NB4 (cell line): ENCODE measurements at regions not wholly inside any gene's neighbourhood (a gene's known extent, or its start where the extent isn't known, plus 50 kb on each side); places are given as distances from the start of the nearest gene placed in this dataset.

ENCODE experiments used
- POLR2A ChIP-seq: IDR thresholded peaks from 2 replicates; pipeline ENCODE4 v1.6.1; 2011; ENCODE audit warnings: mild to moderate bottlenecking; ENCODE audit not compliant: insufficient read length; ENCODE audit errors: extremely low read depth
- TF ChIP-seq, protein P1 (sequence below): IDR thresholded peaks from one replicate; pipeline ENCODE4 v1.5.1; 2012; ENCODE audit warnings: low read depth, low read length
- TF ChIP-seq, protein P2 (sequence below): IDR thresholded peaks from 2 replicates; pipeline ENCODE4 v1.6.1; 2011; ENCODE audit warnings: low read depth, low read length

- TF ChIP-seq, protein P1, sequence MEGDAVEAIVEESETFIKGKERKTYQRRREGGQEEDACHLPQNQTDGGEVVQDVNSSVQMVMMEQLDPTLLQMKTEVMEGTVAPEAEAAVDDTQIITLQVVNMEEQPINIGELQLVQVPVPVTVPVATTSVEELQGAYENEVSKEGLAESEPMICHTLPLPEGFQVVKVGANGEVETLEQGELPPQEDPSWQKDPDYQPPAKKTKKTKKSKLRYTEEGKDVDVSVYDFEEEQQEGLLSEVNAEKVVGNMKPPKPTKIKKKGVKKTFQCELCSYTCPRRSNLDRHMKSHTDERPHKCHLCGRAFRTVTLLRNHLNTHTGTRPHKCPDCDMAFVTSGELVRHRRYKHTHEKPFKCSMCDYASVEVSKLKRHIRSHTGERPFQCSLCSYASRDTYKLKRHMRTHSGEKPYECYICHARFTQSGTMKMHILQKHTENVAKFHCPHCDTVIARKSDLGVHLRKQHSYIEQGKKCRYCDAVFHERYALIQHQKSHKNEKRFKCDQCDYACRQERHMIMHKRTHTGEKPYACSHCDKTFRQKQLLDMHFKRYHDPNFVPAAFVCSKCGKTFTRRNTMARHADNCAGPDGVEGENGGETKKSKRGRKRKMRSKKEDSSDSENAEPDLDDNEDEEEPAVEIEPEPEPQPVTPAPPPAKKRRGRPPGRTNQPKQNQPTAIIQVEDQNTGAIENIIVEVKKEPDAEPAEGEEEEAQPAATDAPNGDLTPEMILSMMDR, result no peak
- TF ChIP-seq POLR2A, result no peak
- TF ChIP-seq, protein P2, sequence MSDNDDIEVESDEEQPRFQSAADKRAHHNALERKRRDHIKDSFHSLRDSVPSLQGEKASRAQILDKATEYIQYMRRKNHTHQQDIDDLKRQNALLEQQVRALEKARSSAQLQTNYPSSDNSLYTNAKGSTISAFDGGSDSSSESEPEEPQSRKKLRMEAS, result no peak
Measured at GRCh38 chr6:99026135-99026534, 78.4 kb upstream of the FBXL4 start.
